NCI-H1105 (cell line): ENCODE measurements at regions not wholly inside any gene's neighbourhood (a gene's known extent, or its start where the extent isn't known, plus 50 kb on each side); places are given as distances from the start of the nearest gene placed in this dataset.
A peak's percentile ranks its signal among the peaks of the same experiment; 100 is the strongest.
"Not testable (repeated sequence)": the region's sequence is repeated elsewhere in the genome, so short reads cannot be mapped to it uniquely, and the experiment has no call there.

Experiments
- DNase-seq: peaks from one replicate; lab custom pipeline; 2025; lab: John Stamatoyannopoulos, UW

DNA sequence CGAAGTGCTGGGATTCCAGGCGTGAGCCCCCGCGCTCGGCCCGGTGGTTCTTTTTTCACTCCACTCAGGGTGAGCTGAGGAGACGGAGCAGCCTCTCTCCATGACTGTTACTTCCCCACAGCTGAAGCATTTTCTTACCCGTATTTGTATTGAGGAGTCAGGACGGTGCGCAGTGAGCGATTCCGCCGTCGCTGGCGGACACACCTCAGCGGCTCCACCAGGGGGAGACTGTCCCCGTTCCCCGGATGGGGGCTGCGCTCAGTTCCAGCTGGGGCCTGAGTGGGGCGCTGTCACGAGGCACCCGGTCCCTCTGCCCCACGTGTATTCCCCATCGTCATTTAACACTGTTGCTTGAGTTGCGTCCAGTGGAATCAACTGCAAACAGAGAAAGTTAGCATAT, 844.0 kb upstream of the FRG1 start:
- no peak for DNase-seq

DNA sequence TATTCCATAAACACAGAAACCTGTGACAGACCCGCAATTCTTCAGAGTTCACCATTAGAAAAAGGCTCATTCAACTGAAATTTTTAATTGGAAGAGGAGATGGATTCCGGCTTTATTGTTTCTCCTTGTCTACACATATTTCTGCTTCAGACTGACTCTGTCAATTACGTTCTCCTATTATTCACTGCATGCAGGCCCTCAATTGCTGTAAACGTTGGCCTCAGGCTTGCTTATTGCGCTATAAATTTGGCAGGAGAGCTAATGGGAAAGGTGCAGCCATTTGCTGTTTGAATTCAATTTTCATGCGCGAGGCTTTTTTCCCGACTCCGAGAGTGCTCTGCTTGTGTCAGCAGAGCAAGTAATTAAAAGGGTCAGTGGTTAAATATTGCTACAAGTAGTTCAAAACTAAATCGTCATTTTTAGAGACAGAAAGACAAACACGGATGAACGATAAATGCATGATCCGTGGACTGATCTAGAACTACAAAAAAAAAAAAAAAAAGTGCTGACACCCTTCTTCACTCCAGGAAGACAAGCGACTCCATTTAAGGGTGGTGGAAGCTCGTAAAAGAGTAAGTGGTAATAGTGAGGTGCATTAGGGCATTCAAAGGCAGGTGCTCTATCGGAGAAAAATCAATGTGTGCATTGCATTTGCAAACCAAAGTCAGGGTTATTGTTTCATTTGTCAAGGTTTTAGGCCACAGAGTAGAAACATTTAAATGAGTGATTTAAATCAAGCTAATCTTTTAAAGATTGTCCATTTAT, 841.6 kb upstream of the FRG1 start:
- DNase-seq = peak; percentile 35

- no peak for DNase-seq
Observed at GRCh38 chr4:189113389-189113888, 827.2 kb upstream of the FRG1 start.

GRCh38 chr4:189117426-189117825, 823.2 kb upstream of the FRG1 start:
- DNase-seq = no peak

DNA sequence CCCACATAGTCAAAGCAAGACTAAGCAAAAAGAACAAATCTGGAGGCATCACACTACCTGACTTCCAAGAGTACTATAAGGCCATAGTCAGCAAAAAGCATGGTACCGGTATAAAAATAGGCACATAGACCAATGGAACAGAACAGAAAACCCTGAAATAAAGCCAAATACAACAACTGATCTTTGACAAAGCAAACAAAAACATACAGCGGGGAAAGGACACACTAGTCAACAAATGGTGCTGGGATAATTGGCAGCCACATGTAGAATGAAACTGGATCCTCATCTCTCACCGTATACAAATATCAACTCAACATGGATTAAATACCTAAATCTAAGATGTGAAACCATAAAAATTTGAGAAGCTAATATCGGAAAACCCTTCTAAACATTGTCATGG, 819.3 kb upstream of the FRG1 start:
- DNase-seq = no peak

DNA sequence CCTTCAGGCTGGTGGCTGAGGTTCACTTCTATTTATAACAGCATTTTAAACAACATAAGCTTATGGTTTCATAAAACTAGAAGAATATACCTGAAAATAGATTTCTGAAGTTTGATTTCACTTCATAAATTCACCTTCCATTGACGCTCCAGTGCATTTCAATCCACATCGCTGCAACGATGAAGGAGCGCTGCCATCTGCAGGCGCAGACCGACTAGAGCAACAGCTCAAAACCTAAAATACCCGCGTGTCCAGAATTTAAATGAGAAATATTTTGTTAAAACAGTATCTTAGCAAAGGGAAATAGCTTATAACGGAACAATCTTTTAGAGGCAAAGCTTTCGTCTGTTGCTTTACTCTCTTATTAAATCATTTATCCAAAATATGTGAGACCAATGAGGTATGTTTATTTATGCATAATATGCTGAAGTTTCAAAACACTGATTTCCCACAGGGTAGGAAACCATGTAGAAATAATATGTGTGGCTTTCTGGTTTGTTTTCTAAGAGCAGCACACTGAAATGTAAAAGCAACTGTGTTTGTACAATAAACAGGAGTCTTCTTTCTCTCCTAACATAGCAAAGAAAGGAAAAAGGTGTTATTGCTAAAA, 816.4 kb upstream of the FRG1 start:
- no peak for DNase-seq

DNA sequence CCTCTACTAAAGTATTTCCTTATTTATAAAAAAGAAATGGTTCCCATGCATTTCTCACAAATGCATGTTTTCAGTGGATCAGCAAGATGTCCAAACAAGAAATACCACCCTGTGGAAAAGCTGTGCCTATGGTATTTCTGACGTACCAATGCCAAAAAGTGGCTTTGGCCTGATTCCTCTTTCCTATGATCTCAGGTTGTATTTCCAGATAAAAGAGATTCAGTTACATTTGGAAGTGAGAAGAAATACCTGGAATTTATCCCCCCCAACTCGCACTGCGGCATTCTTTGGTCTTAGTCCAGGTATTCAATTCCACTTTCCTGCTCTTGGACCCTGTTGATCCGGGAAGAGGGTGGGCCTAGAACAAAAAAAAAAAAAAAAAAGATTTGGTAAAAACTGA, 815.9 kb upstream of the FRG1 start:
- no peak for DNase-seq

GRCh38 chr4:189126040-189126439, 814.6 kb upstream of the FRG1 start:
- no peak for DNase-seq

- DNase-seq = no peak
Observed at GRCh38 chr4:189128341-189128740, 812.3 kb upstream of the FRG1 start.

DNA sequence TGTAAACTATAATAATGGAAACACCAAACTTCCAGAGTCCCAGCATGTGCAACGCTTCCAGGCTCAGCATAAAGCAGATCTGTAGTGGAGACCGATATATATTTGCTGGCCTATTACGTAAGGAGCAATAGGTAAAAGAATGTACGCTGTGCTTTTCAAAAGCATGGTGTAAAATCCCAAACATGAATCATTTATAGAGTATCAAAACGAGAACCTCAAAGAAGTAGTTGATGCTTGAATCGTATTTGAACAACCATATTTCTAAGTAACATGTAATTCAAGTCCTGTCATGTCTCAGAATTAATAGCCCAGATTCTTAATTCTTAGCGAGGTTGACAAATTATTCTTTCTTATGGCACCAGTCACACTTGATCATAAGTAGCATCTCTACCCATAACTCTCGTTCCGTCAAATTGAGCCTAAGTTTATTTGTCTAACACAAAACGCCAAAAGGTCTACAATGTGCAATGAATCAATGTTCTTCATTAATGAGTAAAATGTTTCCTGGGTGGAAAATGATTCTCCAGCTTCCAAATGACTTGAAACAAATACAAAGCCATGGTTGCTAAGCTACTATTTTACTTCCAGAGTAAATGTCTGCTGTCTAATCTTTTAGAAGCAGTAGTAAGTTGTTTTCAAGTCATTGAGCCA, 811.5 kb upstream of the FRG1 start:
- DNase-seq = no peak

DNA sequence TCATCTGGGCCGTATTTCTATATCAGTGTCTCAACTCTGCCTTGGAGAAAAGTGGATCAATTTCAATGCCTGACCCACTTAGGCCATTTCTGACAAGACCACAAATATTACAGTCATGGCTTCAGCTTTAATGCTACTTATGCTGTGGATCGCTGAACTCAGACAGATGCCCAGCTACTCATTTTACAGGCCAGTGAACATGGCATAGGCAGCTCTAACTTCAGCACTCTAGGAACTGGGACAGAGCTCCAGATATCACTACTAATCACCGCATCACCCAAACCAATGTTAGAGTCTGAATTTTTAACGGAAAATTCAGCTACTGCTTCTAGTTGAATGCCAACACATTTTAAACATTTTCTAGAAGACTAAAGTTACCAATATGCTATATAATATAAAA, 809.6 kb upstream of the FRG1 start:
- no peak for DNase-seq

GRCh38 chr4:189136462-189136861, 804.2 kb upstream of the FRG1 start:
- DNase-seq = no peak

DNA sequence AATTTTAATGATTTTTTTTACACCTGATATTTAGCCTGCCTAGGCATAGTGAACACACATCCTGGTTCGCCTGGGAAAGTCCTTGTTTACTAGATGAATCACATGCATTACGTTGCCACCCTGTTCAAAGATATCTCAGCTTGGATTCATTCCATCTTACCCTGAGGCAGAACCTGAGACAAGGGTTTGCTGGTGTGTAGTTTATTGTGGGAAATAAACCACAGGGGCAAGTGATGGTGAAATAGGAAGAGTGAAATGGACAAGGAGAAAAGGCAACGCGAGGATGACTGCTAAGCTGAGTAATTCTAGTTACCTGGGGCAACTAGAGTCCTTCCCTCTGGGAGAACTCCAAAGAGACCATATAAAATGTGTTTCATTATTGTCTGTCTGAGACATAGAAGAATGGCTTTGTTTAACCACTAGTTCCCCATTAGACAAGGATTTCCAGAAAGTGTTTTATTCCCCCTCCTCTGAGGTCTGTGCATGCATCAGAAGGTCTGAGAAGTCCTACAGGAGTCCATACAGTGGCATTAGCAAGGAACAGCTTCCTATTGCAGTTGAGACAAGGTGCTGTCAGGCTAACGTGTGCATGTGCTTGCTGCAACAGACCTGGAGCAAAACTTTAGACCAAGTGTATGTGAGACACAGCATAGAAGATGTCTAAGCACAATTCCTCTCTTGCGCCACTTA, 797.3 kb upstream of the FRG1 start:
- DNase-seq = no peak

DNA sequence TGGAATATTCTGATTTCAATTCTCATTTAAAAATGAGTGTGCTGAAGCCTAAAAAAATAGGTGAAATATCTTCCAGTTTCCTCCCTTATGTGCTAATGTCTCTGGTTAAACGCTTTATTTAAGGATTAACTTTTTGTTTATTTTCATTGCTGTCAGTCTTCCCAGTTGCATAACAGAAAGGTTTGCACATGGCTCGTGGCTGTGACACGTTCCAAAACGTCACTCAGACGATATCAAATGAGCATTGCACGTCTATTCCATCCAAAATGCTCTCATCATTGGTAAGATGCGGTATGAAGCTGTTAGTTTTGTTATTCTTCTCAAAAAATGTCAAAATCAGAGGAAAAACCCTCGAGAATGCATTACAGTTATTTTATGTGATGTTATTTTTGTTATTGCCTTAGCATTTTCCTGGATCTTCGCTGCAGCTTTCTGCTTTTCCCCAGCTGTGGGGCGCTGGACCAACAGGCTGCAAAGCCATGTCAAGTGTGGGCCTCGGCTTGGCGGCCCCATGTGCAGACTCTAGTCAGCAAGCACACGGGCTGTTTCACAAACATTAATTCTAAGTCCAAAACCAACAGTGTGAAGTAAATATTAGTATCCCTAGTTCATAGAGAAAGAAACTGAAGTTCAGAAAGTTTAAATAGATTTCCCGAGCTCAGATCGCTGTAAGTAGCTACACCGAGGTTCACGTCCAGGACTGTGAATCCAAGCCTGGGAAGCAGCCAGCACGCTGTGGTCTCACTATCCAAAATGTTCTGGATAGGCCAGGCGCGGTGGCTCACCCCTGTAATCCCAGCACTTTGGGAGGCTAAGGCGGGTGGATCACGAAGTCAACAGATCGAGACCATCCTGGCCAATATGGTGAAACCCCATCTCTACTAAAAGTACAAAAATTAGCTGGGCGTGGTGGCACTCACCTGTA, 793.4 kb upstream of the FRG1 start:
- no peak for DNase-seq

DNA sequence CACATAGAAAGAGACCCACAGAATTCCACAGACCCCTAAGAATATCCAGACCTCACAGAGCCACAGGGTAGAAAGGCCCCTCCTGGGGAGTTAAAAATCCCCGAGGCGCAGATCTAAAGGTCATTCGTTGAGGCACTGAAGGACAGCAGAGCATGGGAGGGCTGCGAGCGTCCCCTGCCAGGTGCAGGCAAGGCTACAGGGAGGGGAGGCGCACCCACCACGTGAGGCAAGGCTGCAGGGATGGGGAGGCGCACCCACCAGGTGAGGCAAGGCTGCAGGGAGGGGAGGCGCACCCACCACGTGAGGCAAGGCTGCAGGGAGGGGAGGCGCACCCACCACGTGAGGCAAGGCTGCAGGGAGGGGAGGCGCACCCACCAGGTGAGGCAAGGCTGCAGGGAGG, 785.6 kb upstream of the FRG1 start:
- not testable (repeated sequence) for DNase-seq

GRCh38 chr4:189162073-189162789, 778.4 kb upstream of the FRG1 start:
- DNase-seq = no peak

- DNase-seq = no peak
Observed at GRCh38 chr4:189162888-189163287, 777.8 kb upstream of the FRG1 start.

- DNase-seq = no peak
Observed at GRCh38 chr4:189176002-189176401, 764.7 kb upstream of the FRG1 start.

GRCh38 chr4:189177130-189177529, 763.5 kb upstream of the FRG1 start:
- no peak for DNase-seq

DNA sequence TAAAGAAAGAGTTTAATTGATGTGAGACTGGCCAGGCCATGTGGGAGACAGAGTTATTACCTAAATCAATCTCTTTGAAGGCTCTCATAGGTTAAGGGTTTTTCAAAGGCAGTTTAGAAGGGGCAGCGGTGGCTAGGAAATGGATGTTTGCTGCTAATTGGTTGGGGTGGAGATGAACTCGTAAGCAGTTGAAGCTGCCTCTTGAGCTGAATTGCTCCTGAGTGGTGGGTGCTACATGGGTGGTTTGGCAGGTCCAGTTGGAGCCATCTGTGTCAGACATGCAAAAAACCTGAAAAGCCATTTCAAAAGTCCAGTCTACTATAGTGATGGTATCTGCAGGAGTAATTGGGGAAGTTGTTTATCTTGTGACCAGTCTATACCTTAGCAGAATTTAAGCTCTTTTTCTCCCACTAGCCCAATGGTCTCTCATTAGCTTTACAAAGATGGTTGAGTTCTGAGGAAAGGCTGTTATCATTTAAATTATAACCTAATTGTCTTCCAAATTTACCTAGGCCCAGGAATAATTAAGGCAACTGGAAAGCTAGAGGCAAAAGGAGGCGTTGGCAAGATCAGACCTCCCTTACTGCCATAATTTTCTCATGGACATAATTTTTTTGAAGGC, 762.4 kb upstream of the FRG1 start:
- no peak for DNase-seq
